ENCODE measurements at regions not wholly inside any gene's neighbourhood (a gene's known extent, or its start where the extent isn't known, plus 50 kb on each side); places are given as distances from the start of the nearest gene placed in this dataset.

DNA sequence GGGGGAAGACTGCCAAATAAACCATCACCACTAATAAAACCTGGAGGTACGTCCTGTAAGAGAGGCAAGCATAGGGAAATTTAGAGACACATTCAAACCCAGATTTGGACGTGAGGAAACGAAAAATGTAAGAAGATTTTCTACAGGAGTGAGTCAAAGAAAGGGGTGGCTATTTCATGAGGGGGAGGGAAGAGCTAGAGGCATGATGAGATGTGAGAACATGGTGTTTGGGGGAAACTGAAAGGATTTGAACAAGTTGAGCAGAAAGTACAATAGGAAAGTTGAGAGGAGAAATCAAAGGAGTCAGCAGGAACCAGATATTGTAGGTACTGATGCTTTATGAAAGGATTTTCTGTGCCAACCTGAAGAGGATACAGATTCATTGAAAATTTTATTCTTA is 179.1 kb upstream of the HS3ST5 start:
- DNase-seq (ENCODE audit: extremely low read depth, low read depth): no peak
- no peak overlapping the region for H3K4me3 ChIP-seq (replicated peaks; ENCODE audit: low read depth, low read length)
- TF ChIP-seq, protein P1, sequence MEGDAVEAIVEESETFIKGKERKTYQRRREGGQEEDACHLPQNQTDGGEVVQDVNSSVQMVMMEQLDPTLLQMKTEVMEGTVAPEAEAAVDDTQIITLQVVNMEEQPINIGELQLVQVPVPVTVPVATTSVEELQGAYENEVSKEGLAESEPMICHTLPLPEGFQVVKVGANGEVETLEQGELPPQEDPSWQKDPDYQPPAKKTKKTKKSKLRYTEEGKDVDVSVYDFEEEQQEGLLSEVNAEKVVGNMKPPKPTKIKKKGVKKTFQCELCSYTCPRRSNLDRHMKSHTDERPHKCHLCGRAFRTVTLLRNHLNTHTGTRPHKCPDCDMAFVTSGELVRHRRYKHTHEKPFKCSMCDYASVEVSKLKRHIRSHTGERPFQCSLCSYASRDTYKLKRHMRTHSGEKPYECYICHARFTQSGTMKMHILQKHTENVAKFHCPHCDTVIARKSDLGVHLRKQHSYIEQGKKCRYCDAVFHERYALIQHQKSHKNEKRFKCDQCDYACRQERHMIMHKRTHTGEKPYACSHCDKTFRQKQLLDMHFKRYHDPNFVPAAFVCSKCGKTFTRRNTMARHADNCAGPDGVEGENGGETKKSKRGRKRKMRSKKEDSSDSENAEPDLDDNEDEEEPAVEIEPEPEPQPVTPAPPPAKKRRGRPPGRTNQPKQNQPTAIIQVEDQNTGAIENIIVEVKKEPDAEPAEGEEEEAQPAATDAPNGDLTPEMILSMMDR (IDR thresholded peaks at IDR 0.05; ENCODE audit: low read depth, low read length, missing control alignments): no peak

DNA sequence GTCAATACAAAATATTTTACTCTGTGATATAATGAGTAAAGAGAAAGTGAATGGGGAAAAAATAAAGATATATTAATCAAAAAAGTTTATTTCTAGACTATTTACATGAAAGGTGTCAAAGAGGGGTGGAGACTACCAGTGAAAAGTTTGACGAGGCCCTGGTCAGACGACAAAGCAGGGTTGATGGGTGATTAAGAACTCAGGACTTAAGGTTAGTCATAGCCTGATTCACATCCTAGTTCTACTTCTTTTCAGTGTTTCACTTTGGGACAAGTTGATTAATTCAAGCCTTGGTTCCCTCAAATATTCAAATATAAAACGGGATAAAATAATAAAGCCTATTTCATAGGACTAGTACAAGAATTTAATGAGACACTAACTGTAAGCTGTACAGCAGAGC is 178.2 kb upstream of the HS3ST5 start:
- TF ChIP-seq, protein P1 (IDR thresholded peaks at IDR 0.05; ENCODE audit: low read depth, low read length, missing control alignments): no peak
- H3K4me3 ChIP-seq (replicated peaks; ENCODE audit: low read depth, low read length): no peak overlapping the region
- DNase-seq (ENCODE audit: extremely low read depth, low read depth): no peak

DNA sequence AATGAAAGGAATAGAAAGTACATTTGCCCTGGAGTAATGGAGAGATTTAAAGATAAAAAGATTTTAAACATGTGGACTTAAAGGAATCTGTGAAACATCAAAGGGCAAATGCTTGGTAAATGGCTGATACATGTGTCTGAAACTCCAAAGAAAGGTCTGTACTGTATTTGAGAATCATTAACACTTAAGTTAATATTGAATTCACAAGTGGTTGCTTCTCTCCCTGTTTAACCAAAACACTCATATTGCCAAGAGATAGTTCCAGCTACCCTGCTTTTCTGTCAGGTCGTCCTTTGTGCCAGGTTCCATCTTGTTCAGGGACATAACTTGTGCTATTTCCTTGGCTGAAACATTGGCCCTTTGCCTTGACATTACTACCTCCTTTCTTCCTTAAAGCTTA is 171.3 kb upstream of the HS3ST5 start:
- TF ChIP-seq, protein P1 (IDR thresholded peaks at IDR 0.05; ENCODE audit: low read depth, low read length, missing control alignments): no peak
- no peak for DNase-seq (ENCODE audit: extremely low read depth, low read depth)
- H3K4me3 ChIP-seq (replicated peaks; ENCODE audit: low read depth, low read length): no peak overlapping the region

DNA sequence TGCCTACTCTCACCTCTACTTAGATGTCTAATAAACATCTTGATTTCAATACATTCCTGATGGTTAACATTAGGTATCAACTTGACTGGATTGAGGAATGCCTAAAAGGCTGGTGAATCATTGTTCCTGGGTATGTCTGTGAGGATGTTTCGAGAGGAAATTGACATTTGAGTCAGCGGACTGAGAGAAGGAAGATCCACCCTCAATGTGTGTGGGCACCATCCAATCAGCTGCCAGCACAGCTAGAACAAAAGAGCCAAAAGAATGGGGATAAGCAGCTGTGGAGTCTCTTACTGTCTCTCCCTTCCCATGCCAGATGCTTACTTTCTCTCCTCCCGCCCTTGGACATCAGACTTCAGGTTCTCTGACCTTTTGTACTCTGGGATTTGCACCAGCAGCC is 128.6 kb upstream of the HS3ST5 start:
- TF ChIP-seq, protein P1 (IDR thresholded peaks at IDR 0.05; ENCODE audit: low read depth, low read length, missing control alignments): no peak
- no peak for DNase-seq (ENCODE audit: extremely low read depth, low read depth)
- no peak overlapping the region for H3K4me3 ChIP-seq (replicated peaks; ENCODE audit: low read depth, low read length)

DNA sequence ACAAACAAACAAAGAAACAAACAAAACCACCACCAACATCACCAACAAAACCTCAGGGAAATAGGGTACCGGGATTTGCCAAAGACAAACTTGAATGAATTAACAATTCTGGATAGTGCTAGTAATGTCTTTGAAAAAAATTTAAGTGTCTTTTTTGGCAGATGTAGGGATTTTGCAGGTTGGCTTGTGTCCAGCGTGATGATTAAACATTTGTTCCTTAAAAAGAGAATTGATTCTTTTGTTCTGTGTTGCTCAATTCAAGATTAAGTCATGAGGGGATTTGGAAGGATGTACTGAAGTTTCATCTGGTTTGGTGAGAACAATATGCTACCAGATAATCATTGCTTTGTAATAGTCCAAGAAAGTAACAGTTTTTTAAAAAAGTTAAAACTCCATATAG is 125.1 kb upstream of the HS3ST5 start:
- TF ChIP-seq, protein P1 (IDR thresholded peaks at IDR 0.05; ENCODE audit: low read depth, low read length, missing control alignments): no peak

DNA sequence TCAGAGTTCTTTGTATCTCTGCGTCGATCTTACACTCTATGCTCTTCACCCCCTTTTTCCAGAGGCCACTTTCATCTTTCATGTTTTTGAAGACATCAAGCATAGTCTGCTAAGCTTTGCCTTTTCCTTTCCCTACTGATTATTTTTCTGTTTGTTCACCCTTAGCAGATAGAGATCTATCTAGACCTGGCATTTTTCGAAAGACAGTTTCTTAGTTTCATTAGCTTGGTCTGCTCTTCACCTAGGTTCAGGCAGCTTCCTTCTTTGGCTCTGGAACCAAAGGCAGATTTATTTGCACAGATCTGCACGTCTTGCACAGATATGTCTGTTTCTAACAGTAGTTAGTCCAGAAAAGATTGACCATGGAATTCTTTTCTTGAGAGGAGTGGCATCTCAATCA is 122.7 kb upstream of the HS3ST5 start:
- TF ChIP-seq, protein P1 (IDR thresholded peaks at IDR 0.05; ENCODE audit: low read depth, low read length, missing control alignments): no peak
- no peak overlapping the region for H3K4me3 ChIP-seq (replicated peaks; ENCODE audit: low read depth, low read length)
- DNase-seq (ENCODE audit: extremely low read depth, low read depth): no peak

More for the DNA sequence above, 125.1 kb upstream of the HS3ST5 start:
- no peak for DNase-seq (ENCODE audit: extremely low read depth, low read depth)
- H3K4me3 ChIP-seq (replicated peaks; ENCODE audit: low read depth, low read length): no peak overlapping the region

DNA sequence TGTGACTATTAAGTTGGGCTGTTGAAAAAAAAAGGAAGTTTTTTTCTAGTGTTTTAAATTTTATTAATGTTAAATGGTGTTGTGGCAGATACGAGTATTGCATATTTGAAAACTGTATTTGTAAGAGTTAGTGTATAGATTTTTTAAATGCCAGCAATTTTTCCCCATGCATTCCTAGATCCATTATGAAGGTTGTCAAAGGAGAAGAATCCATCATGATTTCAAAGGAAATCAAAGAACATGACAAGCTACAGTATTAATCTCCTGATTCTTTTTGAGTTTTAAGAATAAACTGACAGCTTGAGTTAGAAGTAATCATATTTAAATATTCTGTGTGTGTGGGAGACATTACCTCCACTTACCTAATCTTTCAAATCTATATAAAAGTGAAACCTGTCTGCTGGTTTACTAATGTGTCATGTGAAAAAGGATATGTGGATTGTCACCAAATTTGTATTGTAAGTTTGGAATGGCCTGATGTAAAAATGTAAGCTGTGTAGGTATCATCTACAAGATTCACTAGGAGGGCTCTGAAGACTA is 111.0 kb upstream of the HS3ST5 start:
- no peak for DNase-seq (ENCODE audit: extremely low read depth, low read depth)
- no peak overlapping the region for H3K4me3 ChIP-seq (replicated peaks; ENCODE audit: low read depth, low read length)
- TF ChIP-seq, protein P1 (IDR thresholded peaks at IDR 0.05; ENCODE audit: low read depth, low read length, missing control alignments): no peak

Measured in HFF-Myc (cell line).